ENCODE measurements at regions not wholly inside any gene's neighbourhood (a gene's known extent, or its start where the extent isn't known, plus 50 kb on each side); places are given as distances from the start of the nearest gene placed in this dataset.

DNA sequence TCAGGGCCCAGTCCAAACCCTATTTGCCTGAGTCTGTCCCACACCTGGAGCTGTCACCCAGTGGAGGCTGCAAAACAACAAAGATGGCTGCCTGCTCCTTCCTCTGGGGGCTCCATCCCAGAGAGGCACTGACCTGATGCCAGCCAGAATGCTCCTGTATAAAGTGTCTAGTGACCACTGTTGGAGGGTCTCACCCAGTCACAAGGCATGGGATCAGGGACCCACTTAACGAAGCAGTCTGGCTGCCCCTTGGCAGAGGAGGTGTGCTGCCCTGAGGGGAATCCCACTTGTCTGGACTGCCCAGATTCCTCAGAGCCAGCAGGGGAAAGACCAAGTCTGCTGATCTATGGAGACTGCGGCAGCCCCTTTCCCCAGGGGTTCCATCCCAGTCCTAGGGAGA, 241.6 kb downstream of the CDH26 start (continued):
- TF ChIP-seq, protein P1, sequence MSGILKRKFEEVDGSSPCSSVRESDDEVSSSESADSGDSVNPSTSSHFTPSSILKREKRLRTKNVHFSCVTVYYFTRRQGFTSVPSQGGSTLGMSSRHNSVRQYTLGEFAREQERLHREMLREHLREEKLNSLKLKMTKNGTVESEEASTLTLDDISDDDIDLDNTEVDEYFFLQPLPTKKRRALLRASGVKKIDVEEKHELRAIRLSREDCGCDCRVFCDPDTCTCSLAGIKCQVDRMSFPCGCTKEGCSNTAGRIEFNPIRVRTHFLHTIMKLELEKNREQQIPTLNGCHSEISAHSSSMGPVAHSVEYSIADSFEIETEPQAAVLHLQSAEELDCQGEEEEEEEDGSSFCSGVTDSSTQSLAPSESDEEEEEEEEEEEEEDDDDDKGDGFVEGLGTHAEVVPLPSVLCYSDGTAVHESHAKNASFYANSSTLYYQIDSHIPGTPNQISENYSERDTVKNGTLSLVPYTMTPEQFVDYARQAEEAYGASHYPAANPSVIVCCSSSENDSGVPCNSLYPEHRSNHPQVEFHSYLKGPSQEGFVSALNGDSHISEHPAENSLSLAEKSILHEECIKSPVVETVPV (CRISPR knock-in tag; IDR thresholded peaks at IDR 0.05) = no peak

DNA sequence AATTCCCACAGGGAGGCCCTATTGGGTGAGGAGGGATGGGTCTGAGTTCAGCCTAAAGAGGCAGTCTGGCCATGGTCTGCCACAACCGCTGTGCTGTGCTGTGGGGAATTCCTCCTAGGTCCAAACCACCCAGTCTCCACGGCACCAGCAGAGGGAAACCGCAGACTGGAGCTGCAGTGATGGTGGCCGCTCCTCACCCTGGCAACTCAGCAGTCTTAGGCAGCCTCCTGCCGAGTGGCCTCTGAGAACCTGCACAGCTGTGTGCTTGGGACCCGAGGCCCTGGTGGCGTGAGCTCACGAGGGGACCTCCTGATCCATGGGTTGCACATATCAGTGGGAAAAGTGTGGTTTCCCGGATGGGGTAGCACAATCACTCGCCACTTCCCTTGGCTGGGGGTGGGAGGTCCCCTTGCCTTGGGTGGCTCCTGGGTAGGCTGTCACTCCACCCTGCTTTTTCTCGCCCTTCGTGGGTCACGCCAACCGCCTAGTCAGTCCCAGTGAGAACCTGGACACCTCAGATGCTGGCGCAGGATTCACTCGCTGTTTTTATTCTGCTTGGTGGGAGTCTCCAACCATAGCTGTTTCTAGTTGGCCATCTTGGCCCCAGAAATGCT, 242.2 kb downstream of the CDH26 start:
- no peak for ATAC-seq
- TF ChIP-seq ARNTL (CRISPR knock-in tag; IDR thresholded peaks at IDR 0.05; ENCODE audit: borderline replicate concordance, low read depth) = no peak
- TF ChIP-seq ZC3H10 (CRISPR knock-in tag; IDR thresholded peaks at IDR 0.05) = no peak
- TF ChIP-seq PPARA (CRISPR knock-in tag; IDR thresholded peaks at IDR 0.05; ENCODE audit: borderline replicate concordance) = no peak
- no peak for TF ChIP-seq ZNF565 (CRISPR knock-in tag; conservative IDR thresholded peaks at IDR 0.05; ENCODE audit: low read depth)
- no peak for TF ChIP-seq TCF4 (CRISPR knock-in tag; IDR thresholded peaks at IDR 0.05; ENCODE audit: borderline replicate concordance)
- no peak for TF ChIP-seq ISL1 (CRISPR knock-in tag; IDR thresholded peaks at IDR 0.05)
- TF ChIP-seq GLIS3 (CRISPR knock-in tag; IDR thresholded peaks at IDR 0.05) = no peak
- TF ChIP-seq, protein P2, sequence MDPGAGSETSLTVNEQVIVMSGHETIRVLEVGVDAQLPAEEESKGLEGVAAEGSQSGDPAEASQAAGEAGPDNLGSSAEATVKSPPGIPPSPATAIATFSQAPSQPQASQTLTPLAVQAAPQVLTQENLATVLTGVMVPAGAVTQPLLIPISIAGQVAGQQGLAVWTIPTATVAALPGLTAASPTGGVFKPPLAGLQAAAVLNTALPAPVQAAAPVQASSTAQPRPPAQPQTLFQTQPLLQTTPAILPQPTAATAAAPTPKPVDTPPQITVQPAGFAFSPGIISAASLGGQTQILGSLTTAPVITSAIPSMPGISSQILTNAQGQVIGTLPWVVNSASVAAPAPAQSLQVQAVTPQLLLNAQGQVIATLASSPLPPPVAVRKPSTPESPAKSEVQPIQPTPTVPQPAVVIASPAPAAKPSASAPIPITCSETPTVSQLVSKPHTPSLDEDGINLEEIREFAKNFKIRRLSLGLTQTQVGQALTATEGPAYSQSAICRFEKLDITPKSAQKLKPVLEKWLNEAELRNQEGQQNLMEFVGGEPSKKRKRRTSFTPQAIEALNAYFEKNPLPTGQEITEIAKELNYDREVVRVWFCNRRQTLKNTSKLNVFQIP (CRISPR knock-in tag; IDR thresholded peaks at IDR 0.05; ENCODE audit: borderline replicate concordance, low read depth) = no peak
- TF ChIP-seq ZFP3 (CRISPR knock-in tag; IDR thresholded peaks at IDR 0.05) = no peak
- TF ChIP-seq, protein P3, sequence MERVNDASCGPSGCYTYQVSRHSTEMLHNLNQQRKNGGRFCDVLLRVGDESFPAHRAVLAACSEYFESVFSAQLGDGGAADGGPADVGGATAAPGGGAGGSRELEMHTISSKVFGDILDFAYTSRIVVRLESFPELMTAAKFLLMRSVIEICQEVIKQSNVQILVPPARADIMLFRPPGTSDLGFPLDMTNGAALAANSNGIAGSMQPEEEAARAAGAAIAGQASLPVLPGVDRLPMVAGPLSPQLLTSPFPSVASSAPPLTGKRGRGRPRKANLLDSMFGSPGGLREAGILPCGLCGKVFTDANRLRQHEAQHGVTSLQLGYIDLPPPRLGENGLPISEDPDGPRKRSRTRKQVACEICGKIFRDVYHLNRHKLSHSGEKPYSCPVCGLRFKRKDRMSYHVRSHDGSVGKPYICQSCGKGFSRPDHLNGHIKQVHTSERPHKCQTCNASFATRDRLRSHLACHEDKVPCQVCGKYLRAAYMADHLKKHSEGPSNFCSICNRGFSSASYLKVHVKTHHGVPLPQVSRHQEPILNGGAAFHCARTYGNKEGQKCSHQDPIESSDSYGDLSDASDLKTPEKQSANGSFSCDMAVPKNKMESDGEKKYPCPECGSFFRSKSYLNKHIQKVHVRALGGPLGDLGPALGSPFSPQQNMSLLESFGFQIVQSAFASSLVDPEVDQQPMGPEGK (CRISPR knock-in tag; IDR thresholded peaks at IDR 0.05; ENCODE audit: borderline replicate concordance) = no peak
- no peak for TF ChIP-seq OSR1 (CRISPR knock-in tag; IDR thresholded peaks at IDR 0.05)
- no peak for TF ChIP-seq TOX (CRISPR knock-in tag; IDR thresholded peaks at IDR 0.05; ENCODE audit: borderline replicate concordance)
- no peak for TF ChIP-seq ESRRG (CRISPR knock-in tag; IDR thresholded peaks at IDR 0.05)
- TF ChIP-seq, protein P4, sequence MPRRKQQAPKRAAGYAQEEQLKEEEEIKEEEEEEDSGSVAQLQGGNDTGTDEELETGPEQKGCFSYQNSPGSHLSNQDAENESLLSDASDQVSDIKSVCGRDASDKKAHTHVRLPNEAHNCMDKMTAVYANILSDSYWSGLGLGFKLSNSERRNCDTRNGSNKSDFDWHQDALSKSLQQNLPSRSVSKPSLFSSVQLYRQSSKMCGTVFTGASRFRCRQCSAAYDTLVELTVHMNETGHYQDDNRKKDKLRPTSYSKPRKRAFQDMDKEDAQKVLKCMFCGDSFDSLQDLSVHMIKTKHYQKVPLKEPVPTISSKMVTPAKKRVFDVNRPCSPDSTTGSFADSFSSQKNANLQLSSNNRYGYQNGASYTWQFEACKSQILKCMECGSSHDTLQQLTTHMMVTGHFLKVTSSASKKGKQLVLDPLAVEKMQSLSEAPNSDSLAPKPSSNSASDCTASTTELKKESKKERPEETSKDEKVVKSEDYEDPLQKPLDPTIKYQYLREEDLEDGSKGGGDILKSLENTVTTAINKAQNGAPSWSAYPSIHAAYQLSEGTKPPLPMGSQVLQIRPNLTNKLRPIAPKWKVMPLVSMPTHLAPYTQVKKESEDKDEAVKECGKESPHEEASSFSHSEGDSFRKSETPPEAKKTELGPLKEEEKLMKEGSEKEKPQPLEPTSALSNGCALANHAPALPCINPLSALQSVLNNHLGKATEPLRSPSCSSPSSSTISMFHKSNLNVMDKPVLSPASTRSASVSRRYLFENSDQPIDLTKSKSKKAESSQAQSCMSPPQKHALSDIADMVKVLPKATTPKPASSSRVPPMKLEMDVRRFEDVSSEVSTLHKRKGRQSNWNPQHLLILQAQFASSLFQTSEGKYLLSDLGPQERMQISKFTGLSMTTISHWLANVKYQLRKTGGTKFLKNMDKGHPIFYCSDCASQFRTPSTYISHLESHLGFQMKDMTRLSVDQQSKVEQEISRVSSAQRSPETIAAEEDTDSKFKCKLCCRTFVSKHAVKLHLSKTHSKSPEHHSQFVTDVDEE (CRISPR knock-in tag; IDR thresholded peaks at IDR 0.05) = no peak
- TF ChIP-seq, protein P5, sequence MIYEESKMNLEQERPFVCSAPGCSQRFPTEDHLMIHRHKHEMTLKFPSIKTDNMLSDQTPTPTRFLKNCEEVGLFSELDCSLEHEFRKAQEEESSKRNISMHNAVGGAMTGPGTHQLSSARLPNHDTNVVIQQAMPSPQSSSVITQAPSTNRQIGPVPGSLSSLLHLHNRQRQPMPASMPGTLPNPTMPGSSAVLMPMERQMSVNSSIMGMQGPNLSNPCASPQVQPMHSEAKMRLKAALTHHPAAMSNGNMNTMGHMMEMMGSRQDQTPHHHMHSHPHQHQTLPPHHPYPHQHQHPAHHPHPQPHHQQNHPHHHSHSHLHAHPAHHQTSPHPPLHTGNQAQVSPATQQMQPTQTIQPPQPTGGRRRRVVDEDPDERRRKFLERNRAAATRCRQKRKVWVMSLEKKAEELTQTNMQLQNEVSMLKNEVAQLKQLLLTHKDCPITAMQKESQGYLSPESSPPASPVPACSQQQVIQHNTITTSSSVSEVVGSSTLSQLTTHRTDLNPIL (CRISPR knock-in tag; IDR thresholded peaks at IDR 0.05; ENCODE audit: low read depth) = no peak
- no peak for TF ChIP-seq BACH2 (CRISPR knock-in tag; IDR thresholded peaks at IDR 0.05; ENCODE audit: borderline replicate concordance)
- no peak for TF ChIP-seq RARB (CRISPR knock-in tag; IDR thresholded peaks at IDR 0.05)

DNA sequence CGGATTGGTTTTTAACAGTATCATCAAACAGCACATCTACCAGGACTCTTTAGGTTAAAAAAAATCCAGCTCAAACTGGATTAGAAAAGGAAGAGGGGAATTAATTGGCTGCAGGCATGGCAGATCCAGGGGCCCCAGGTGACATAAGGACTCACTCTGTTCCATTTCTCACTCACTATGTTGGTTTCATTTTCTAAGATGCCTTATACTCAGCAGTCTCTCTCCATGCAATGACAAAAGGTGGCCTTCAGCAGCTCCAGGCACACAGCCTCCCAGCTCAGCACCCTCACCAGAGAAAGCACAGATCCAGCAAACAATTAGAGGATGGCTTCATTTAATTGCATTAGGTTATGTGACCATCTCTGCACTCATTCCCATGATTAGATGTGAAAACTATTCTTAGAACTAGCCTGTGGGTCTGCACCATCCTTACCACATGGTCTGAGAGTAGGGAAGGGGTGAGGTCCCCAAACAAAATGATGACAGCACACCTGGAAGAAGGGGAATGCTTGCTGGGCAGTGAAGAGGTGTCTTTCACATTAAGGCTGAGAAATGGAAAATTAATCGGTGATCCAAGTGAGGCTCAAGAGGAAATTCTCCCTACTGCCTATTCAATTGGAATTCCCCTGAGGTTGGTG, 243.1 kb downstream of the CDH26 start:
- no peak for TF ChIP-seq ARNTL (CRISPR knock-in tag; IDR thresholded peaks at IDR 0.05; ENCODE audit: borderline replicate concordance, low read depth)
- ATAC-seq = no peak

DNA sequence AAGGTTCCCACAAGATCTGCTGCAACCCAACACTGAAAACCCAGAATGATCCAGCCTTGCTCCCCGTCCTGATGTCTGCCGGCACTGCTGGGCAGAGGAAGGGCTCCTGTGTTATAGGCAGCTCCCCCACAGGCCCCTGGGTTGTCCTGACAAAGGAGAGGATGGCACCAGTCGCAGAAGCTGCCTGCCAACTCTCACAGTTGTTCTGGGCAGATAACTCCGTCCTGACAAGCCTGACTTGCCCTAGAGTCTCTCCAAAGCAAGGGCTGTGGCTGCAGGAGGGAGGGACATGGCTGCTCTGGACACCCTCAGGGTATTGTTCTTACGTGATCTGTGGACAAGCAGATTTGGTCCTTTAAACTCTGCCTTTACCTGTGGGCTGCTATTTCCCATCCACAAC, 243.8 kb downstream of the CDH26 start:
- TF ChIP-seq TOX (CRISPR knock-in tag; IDR thresholded peaks at IDR 0.05; ENCODE audit: borderline replicate concordance) = no peak
- ATAC-seq = no peak
